ENCODE measurements at regions not wholly inside any gene's neighbourhood (a gene's known extent, or its start where the extent isn't known, plus 50 kb on each side); places are given as distances from the start of the nearest gene placed in this dataset.

DNA sequence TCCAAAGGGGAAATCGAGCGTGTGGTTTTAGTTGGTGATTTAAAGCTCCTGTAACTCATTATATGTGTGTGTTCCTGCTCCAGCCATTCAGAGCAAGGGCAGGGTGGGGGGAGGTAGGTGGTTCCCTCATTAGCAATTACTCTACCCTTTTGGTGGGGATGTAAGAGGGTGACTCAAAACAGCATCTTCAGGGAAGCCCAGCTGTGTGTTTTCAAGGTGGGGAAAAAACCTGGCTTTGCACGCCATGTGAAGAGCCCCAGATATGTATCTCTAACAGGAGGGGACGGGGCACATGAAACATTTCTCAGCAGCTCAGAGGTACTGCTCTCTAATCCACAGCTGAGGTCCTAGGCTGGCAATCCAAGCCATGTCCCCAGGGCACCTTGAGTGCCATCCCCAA lies 241.3 kb upstream of the ZFHX3 start:
- in situ Hi-C loops (cut with HindIII; ENCODE audit: low sequenced_read_pairs), result no loop called here
- DNase-seq (ENCODE audit: low read depth), result no peak
- H3K4me3 ChIP-seq (ENCODE audit: low read depth, low read length), result no peak overlapping the region
- TF ChIP-seq CTCF (IDR thresholded peaks at IDR 0.05; ENCODE audit: low read depth, low read length, missing control alignments), result no peak

DNA sequence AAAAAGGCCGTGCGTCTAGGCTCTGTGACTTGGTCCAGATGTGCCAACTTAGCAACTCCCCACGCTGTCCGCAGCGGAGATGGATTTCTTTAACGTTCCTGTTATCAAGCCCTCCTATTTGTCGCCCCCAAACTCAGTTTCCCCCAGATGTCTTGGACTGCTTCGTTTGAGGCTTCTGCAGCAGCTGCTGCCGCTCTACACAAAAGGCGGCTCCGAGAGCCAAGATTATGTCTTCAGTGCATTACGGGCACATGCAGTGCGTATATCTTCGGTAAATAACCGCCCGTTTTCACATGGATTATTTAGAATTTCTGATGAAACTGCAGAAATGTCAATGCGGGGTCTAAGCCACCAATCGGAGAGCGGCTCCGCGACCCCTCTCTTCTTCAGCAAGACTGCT lies 240.6 kb upstream of the ZFHX3 start:
- no peak for DNase-seq (ENCODE audit: low read depth)
- TF ChIP-seq CTCF (IDR thresholded peaks at IDR 0.05; ENCODE audit: low read depth, low read length, missing control alignments), result no peak
- in situ Hi-C loops (cut with HindIII; ENCODE audit: low sequenced_read_pairs), result no loop called here
- no peak overlapping the region for H3K4me3 ChIP-seq (ENCODE audit: low read depth, low read length)

- no peak overlapping the region for H3K4me3 ChIP-seq (ENCODE audit: low read depth, low read length)
- DNase-seq (ENCODE audit: low read depth), result no peak
- TF ChIP-seq CTCF (IDR thresholded peaks at IDR 0.05; ENCODE audit: low read depth, low read length, missing control alignments), result no peak
- in situ Hi-C loops (cut with HindIII; ENCODE audit: low sequenced_read_pairs), result no loop called here
These were observed 240.0 kb upstream of the ZFHX3 start for GRCh38 chr16:73287859-73288405.

GRCh38 chr16:73286346-73287267 lies 238.7 kb upstream of the ZFHX3 start:
- H3K4me3 ChIP-seq (ENCODE audit: low read depth, low read length), result no peak overlapping the region
- DNase-seq (ENCODE audit: low read depth), result no peak
- in situ Hi-C loops (cut with HindIII; ENCODE audit: low sequenced_read_pairs), result no loop called here
- no peak for TF ChIP-seq CTCF (IDR thresholded peaks at IDR 0.05; ENCODE audit: low read depth, low read length, missing control alignments)

DNA sequence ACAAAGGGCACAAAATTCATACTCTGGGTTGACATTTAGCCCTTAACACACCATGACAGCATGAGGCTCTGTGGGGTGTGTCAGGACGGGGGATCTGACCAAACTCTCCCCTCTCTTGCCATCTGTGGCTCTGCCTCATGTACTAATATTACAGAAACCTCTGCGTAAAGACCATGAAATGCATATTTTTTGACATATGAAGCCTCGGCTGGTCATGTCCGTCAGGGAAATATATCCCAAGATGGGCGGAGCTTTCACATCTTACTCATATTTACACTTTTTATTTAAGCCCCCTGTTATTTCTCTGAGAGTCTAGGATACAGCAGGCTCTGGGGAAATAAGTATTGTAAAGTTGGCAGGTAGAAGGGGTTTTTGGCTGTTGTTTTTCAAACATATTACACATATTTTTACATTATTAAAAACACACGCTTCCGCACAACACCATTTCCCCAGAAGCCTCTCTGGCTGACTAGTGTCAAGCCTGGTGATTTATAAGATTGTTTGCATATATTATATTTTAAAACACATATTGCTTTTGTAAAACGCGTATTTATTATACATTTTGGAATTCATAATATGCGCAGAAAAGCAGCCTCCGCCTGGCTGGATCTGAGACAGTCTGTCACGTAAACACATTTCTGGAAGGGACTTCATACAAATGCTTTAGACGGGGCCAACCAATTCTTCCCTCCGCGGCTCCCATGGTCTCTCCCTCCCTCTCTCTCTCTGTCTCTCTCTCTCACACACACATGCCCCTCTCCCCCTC lies 237.7 kb upstream of the ZFHX3 start:
- in situ Hi-C loops (cut with HindIII; ENCODE audit: low sequenced_read_pairs), result no loop called here
- DNase-seq (ENCODE audit: low read depth), result no peak
- no peak for TF ChIP-seq CTCF (IDR thresholded peaks at IDR 0.05; ENCODE audit: low read depth, low read length, missing control alignments)
- no peak overlapping the region for H3K4me3 ChIP-seq (ENCODE audit: low read depth, low read length)

DNA sequence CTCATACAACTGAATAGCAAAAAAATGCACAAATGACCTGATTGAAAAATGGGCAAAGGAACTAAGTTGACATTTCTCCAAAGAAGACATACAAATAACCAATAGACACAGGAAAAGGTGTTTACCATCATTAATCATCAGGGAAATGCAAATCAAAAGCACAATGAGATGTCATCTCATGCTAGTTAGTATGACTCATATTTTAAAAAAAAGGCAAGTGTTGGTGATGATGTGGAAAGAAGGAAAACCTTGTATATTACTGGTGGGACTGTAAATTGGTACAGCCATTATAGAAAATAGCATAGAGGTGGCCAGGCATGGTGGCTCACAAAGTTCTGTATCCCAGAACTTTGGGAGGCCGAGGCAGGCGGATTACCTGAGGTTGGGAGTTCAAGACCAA lies 232.5 kb upstream of the ZFHX3 start:
- TF ChIP-seq CTCF (IDR thresholded peaks at IDR 0.05; ENCODE audit: low read depth, low read length, missing control alignments), result no peak
- in situ Hi-C loops (cut with HindIII; ENCODE audit: low sequenced_read_pairs), result no loop called here
- H3K4me3 ChIP-seq (ENCODE audit: low read depth, low read length), result no peak overlapping the region
- no peak for DNase-seq (ENCODE audit: low read depth)

All from astrocyte of the cerebellum (primary cell).